T follicular helper cell (primary cell): ENCODE measurements at regions not wholly inside any gene's neighbourhood (a gene's known extent, or its start where the extent isn't known, plus 50 kb on each side); places are given as distances from the start of the nearest gene placed in this dataset.

Experiments
- DNase-seq: peaks from one replicate; pipeline ENCODE4 v3.0.0-alpha.2; 2020; ENCODE audit warnings: low read depth

- DNase-seq = no peak
Measured at GRCh38 chr1:8203056-8203455, 114.9 kb upstream of the SLC45A1 start.

- no peak for DNase-seq
Measured at GRCh38 chr1:8202182-8202905, 115.6 kb upstream of the SLC45A1 start.

GRCh38 chr1:8201331-8201861 is 116.5 kb upstream of the SLC45A1 start:
- no peak for DNase-seq

GRCh38 chr1:8200317-8201115 is 117.4 kb upstream of the SLC45A1 start:
- no peak for DNase-seq

GRCh38 chr1:8198522-8198921 is 119.4 kb upstream of the SLC45A1 start:
- DNase-seq = no peak

- DNase-seq = no peak
Measured at GRCh38 chr1:8197493-8198282, 120.2 kb upstream of the SLC45A1 start.

- no peak for DNase-seq
Measured at GRCh38 chr1:8194481-8195227, 123.3 kb upstream of the SLC45A1 start.

- DNase-seq = no peak
Measured at GRCh38 chr1:8193840-8194406, 124.0 kb upstream of the SLC45A1 start.

- DNase-seq = no peak
Measured at GRCh38 chr1:8191474-8191873, 126.4 kb upstream of the SLC45A1 start.

GRCh38 chr1:8189931-8190483 is 127.9 kb upstream of the SLC45A1 start:
- no peak for DNase-seq

- no peak for DNase-seq
Measured at GRCh38 chr1:8185400-8185799, 132.5 kb upstream of the SLC45A1 start.

- no peak for DNase-seq
Measured at GRCh38 chr1:8184301-8184700, 133.6 kb upstream of the SLC45A1 start.

- DNase-seq = peak; percentile 3
Measured at GRCh38 chr1:8182034-8182761, 135.7 kb upstream of the SLC45A1 start.

GRCh38 chr1:8179132-8179793 is 138.7 kb upstream of the SLC45A1 start:
- DNase-seq = no peak

GRCh38 chr1:8176279-8176678 is 141.6 kb upstream of the SLC45A1 start:
- DNase-seq = no peak

- DNase-seq = no peak
Measured at GRCh38 chr1:8174807-8175206, 143.1 kb upstream of the SLC45A1 start.

GRCh38 chr1:8171751-8172464 is 145.8 kb upstream of the ERRFI1 start:
- DNase-seq = no peak

- DNase-seq = no peak
Measured at GRCh38 chr1:8170059-8170835, 144.1 kb upstream of the ERRFI1 start.
